IMR-90 (cell line): ENCODE measurements at regions not wholly inside any gene's neighbourhood (a gene's known extent, or its start where the extent isn't known, plus 50 kb on each side); places are given as distances from the start of the nearest gene placed in this dataset.

ENCODE experiments used
- CEBPB ChIP-seq: IDR thresholded peaks from 2 replicates; pipeline ENCODE4 v1.6.1; 2012; ENCODE audit warnings: low read depth, low read length, improper control_type of control experiment
- CHD1 ChIP-seq: IDR thresholded peaks from 2 replicates; pipeline ENCODE4 v1.6.1; 2012; ENCODE audit warnings: low read depth, low read length, improper control_type of control experiment
- CTCF ChIP-seq: conservative IDR thresholded peaks from 2 replicates; pipeline ENCODE4 v1.5.1; 2012; ENCODE audit warnings: mild to moderate bottlenecking, low read depth, low read length, improper control_type of control experiment
- FOS ChIP-seq: fragments of 150-350 bp; IDR thresholded peaks from 2 replicates; pipeline ENCODE4 v1.6.1; 2016; ENCODE audit warnings: low read depth, low read length
- MAZ ChIP-seq: IDR thresholded peaks from 2 replicates; pipeline ENCODE4 v1.6.1; 2012; ENCODE audit warnings: low read depth, mild to moderate bottlenecking, low read length, improper control_type of control experiment, moderate library complexity, borderline replicate concordance
- MXI1 ChIP-seq: IDR thresholded peaks from 2 replicates; pipeline ENCODE4 v1.6.1; 2012; ENCODE audit warnings: low read depth, mild to moderate bottlenecking, low read length, moderate library complexity, borderline replicate concordance
- NFE2L2 ChIP-seq: fragments of 150-350 bp; IDR thresholded peaks from 2 replicates; pipeline ENCODE4 v1.6.1; 2016; ENCODE audit warnings: low read depth, mild to moderate bottlenecking, low read length
- POLR2A ChIP-seq: IDR thresholded peaks from 2 replicates; pipeline ENCODE4 v1.6.1; 2012; ENCODE audit warnings: mild to moderate bottlenecking, low read depth, low read length
- RAD21 ChIP-seq: IDR thresholded peaks from 2 replicates; pipeline ENCODE4 v1.6.1; 2012; ENCODE audit warnings: low read length, improper control_type of control experiment
- RCOR1 ChIP-seq: IDR thresholded peaks from 2 replicates; pipeline ENCODE4 v1.6.1; 2012; ENCODE audit warnings: mild to moderate bottlenecking, low read length, improper control_type of control experiment; ENCODE audit not compliant: insufficient replicate concordance
- RFX5 ChIP-seq: IDR thresholded peaks from 2 replicates; pipeline ENCODE4 v1.8.0; 2012; ENCODE audit warnings: low read depth, mild to moderate bottlenecking, low read length, moderate library complexity
- SMC3 ChIP-seq: fragments of 150-350 bp; IDR thresholded peaks from 2 replicates; pipeline ENCODE4 v1.6.1; 2016; ENCODE audit warnings: low read depth, mild to moderate bottlenecking, antibody characterized with exemption, low read length, moderate library complexity
- USF2 ChIP-seq: fragments of 150-350 bp; IDR thresholded peaks from 2 replicates; pipeline ENCODE4 v1.6.1; 2017; ENCODE audit warnings: mild to moderate bottlenecking, antibody characterized with exemption, low read length, low read depth

GRCh38 chr6:145532361-145532760, 203.0 kb downstream of the EPM2A start:
- TF ChIP-seq CTCF = no peak
- TF ChIP-seq RFX5 = no peak
- TF ChIP-seq USF2 = no peak
- TF ChIP-seq POLR2A = no peak
- no peak for TF ChIP-seq SMC3
- no peak for TF ChIP-seq CEBPB
- no peak for TF ChIP-seq MXI1
- no peak for TF ChIP-seq FOS
- TF ChIP-seq RAD21 = no peak
- TF ChIP-seq CHD1 = no peak
- no peak for TF ChIP-seq MAZ
- TF ChIP-seq RCOR1 = no peak
- no peak for TF ChIP-seq NFE2L2
